GM21723 (cell line): ENCODE measurements at regions not wholly inside any gene's neighbourhood (a gene's known extent, or its start where the extent isn't known, plus 50 kb on each side); places are given as distances from the start of the nearest gene placed in this dataset.

ENCODE experiments used
- ATAC-seq: cut with Tn5 transposase; IDR thresholded peaks from one replicate; pipeline ENCODE4 v1.9.1; 2021; ENCODE audit warnings: mild to moderate bottlenecking, moderate library complexity; ENCODE audit not compliant: unreplicated experiment

DNA sequence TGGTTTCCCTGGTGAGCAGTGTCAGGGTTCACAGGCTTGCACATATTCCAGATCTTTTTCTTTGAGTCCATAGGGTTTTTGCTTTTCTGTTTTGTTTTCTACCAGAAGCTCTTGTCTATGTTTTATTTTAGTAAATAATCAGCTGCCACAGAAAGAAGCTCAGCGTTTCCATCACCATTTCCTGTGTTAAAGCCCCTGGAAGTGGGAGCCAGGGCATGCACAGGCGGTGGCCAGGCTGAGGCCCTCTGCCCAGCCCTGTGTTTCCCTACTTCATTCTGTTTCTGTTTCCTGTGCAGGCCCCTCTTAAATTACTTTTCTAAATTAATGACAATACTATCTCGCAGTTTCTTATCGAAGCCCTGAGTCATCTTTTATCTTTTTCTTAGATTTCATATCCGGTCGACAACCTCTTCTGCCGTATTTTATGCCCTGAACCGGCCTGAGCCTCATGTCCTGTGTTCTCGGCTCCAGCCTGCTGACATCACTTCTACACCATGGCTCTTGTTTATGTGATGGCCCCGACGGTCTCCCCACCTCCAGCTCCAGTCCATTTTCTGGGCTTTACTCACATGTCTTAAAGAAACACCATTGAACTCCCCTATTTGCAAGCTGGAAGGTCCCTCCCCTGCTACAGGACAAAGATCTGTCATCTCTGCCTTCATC, 442.2 kb downstream of the TCERG1L start:
- no peak for ATAC-seq

DNA sequence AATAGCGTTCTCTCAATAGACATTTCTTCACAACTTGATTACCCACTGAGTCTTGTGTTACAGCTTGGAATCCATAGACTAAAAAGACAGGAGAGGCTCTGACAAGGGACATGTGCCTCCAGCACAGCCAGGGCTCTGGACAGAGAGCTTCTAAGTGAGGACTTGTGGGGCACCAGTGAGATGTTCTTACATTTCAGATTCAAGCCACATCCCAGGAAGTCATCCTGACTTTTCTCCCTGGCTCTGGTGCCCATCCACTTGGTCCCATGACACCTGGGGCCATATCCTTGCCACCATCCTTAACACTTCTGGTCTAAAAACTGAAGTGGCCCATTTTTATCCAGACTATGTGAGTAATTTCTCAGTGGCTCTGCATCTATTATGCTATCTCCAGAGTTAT, 440.1 kb downstream of the TCERG1L start:
- ATAC-seq, result no peak

DNA sequence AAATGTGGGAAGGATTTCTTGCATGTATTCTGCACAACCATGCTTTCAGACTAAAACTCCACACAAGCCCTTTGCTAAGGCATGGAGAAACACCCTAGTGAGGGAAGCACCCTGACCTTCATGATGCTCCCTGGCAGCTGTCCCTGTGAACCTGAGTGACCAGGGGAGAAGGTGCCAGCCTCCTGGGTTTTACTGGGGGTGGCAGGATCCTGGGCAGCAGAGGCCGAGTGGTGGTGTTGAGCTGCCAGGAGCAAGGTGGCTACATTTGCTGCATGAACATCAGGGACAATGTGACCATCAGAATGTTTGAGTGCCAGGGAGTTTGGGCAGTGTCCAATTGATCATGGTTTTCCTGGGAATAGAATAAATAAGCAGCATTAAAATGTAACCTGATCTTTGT, 437.9 kb downstream of the TCERG1L start:
- ATAC-seq, result no peak

DNA sequence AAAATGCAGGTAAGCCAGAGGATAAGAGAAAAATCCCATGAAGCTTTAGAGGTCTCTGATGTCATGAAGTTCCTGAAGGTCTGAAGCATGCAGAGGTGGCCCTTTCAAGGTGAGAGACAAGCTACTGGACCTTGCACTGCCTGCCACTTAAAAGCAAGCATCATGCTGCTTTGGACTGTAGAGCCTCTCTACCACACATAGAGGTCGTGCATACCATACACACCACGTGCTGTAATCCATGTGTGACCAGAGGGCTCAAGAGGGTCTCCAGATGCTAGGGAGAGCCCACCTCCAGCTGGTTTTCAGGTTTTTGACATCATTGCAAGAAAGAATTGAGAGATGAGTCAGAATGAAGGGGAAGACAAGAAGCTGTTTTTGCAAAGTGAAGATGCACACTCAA, 436.4 kb downstream of the TCERG1L start:
- ATAC-seq, result no peak

DNA sequence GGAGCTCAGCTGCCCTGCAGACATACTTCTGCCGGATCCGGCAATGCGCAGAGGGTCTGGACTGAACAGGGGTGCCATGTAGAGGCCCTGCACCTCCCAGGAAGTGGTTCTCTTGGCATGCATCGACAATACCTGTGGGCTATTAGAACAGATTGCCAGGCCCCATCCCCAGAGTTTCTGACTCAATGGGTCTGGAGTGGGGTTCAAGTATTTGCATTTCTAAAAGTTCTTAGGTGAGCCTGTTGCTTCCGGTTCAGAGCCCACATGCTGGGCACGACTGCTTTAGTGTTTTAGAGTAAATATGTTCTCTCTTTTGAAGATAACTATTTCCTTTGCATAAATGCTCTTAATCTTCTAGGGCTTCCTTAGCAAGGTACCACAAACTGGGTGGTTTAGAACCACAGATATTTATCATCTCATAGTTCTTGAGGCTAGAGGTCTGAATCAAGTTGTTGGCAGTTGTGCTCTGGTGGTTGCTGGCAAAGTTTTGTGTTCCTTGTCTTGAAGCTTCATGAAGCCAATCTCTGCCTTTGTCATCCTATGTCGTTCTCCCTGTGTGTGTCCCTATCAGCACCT, 435.5 kb downstream of the TCERG1L start:
- no peak for ATAC-seq

DNA sequence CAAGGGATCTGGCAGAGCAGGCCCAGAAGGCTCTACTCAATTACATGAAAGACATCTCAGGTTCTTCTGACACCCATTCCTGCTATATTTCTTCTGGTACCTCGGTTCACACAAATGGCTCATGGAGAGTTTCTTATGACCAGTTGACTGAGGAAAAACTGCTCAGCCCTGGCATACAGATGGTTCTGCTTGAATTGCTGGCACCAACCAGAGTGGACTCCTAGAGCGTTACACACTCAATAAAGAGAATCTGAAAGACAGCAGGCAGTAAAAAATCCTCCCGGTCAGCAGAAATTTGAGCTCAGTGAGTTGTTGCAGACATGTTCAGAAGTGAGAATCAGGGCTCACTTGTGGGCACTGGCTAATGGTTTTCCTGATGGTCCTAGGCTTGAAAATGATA, 434.4 kb downstream of the TCERG1L start:
- ATAC-seq, result no peak

DNA sequence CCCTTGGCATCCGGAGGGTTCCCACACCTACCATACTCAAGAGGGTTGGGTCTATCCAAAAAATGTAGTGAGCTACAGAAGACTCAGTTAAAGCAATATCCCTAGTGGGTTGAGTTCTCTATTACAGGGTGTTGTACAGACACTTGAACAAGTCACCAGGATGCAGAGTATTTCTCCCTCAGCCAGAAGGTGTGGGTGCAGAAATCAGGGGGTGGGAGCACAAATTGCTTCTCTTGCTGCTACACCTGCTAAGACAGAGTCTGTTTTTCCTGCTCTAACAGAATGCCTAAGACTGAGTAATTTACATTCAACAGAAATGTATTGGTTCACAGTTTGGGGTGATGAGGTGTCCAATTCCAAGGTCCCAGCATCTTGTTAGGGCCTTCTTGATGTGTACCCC, 433.4 kb downstream of the TCERG1L start:
- ATAC-seq, result no peak

DNA sequence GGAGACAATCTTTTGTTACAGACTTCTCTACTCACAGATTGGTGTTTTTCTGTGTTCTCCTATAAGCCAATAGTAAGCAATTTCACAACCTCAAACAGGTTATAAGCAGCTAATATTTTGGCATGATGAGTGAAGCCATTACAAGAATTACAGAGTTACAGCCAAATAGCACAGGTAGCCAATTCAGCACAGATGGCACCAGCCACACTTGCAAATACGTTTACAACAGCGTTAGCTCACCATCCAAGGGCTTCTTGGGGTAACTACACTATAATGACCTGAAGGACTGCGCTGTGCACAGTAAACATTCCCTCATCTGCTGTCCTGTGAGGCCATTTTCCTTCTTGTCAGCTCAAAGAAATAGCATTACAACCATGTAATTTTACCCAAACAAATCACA, 428.6 kb downstream of the TCERG1L start:
- no peak for ATAC-seq

DNA sequence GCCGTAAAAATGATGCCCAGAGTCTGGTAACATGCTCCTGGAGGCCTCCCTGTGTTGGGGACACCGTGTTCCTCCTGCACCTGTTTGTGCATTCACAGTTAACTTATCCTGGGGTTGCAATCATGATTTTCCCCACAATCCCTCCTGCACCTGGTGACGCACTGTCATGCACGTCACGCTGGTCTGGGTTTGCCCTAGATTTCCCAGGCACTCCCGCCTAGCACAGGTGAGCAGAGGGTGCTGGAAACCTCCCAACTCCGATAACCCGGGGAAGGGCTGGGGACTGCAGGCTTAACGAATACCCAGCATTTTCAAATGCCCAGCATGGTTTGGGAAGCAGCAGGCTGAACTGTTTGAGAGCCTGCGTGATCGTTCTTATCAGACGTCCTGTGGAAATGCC, 427.1 kb downstream of the TCERG1L start:
- no peak for ATAC-seq

DNA sequence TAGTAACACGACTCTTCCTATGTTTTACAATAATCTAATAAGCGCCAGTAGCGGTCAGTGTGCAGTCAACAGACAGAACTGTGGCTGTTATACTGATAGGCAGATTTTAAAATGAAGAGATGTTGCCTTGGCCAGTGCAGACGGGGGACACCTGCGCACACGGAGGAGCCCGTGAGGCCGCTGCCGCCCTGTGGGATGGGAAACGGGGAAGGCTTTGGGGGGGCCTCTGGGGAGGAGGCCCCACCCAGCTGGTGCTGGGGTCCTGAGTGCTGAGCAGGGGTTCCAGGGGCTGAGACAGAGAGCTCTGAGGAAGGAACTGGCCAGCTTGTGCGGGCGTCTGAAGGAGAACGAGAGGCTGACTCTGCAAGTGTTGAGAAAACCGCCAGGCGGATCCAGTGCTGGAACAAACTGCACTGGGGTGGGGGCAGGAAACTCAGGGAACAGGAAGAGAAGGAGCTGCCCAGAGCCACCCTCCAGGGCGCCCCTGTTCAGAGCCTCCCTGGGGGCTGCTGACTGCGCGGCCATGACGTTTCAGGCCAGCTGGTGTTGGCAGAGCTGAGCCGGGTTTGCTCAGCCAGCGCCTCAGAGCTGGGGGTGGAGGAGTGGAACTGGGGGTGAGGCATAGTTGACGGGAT, 426.4 kb downstream of the TCERG1L start:
- ATAC-seq, result no peak

DNA sequence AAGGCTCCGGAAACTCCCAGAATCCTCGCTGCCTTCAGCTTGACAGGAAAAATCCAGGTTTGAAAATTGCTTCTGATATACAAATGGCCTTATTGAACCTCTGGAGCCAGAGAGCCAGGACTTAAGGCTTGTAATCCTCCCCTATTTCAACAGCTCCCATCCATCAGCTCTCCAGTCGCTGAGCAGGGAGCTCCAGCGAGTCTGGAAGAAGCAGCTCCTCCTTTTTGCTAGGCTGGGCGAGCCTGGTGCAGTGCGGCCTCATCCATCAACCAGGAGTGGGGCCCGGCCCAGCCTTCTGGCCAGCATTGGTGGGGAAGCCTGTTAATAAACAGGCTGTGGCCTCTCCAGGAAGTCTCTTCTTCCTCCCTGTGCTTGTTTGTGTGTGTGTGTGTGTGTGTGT, 424.4 kb downstream of the TCERG1L start:
- ATAC-seq, result no peak

DNA sequence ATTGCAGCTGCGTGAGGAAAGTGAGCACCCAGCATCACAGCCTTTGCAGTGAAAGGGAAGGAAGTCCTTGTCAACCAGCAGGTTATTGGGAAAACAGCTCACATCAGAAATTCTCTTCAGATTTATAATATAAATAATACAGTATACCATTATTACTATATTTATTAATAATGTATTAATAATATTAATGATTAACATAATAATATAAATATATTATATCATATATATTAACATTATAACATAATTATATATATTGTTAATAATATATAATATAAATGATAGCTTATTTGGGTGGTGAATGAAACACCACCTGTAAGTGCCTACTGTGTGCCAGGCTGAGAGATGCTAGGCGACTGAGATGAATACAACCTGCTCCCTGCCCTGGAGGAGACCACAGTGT, 423.0 kb downstream of the TCERG1L start:
- ATAC-seq, result no peak

DNA sequence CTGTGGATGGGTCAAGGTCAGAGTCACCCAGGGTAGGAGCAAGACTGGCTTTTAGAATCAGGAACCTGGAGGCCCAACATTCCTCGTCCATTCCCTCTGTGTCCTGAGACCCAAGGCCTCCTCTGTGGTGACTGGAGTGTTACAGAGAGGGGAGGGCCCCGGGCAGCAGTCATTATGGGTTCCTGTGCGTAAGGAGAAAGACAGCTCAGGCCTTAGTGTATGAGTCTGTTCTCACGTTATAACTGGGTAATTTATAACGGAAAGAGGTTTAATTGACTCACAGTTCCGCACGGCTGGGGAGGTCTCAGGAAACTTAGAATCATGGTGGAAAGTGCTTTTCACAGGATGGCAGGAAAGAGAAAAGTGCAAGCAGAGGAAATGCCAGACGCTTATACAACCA, 422.3 kb downstream of the TCERG1L start:
- no peak for ATAC-seq

DNA sequence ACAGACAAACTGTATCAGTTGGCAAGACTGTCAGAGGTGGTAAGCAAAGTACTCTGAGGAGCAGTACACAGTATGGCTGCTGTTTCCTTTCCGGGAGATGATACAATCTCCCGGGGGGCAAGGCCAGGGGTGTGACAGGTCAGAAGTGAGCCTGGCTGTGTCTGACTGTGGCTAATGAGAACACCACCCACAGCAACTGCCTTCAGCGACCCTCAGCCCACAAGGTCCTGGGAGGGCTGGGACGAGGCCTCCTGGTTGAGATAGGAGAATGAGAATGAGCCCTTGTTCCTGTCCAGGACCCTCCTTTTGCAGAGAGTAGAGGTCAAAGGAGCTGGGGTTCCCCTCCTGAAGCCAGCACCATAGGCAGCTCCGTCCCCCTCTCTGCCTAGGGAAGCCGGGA, 421.7 kb downstream of the TCERG1L start:
- no peak for ATAC-seq

DNA sequence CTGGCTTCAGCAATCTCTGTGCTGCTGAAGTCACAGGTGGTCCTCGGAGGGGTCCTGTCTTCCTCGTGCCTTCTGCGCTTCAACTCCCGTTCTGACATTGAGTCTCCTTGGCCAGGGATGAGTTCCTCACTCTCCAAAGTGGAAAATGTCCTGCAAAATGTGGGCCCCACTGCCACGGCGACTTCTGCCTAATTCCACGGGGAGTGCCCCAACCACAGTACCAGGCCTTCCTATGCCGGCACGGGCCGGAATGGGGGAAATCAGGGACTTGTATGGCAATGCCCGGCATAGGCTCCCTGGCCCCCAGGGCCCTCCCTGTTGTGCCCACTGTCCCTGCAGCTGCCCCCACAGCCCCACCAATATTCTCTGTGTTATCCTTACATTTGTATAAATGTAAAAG, 420.5 kb downstream of the TCERG1L start:
- no peak for ATAC-seq

DNA sequence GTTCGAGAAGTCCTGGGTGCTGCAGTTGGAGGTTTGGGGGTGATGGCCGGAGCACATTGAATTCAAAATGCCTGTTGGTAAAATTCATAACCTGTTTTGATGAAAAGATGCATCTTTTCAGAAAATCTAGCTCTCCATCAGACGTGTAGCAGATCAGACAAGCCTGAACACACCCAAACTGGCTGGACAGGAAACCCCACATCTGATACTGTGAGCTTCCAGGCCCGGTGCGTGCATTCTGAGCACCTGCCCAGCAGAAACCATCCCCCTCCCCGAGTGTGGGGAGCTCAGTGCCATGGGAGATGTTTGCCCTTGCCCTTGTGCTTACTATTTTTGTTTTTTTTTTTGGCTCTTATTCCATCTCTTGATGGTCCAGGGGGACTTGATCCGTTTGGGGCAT, 417.1 kb downstream of the TCERG1L start:
- no peak for ATAC-seq

DNA sequence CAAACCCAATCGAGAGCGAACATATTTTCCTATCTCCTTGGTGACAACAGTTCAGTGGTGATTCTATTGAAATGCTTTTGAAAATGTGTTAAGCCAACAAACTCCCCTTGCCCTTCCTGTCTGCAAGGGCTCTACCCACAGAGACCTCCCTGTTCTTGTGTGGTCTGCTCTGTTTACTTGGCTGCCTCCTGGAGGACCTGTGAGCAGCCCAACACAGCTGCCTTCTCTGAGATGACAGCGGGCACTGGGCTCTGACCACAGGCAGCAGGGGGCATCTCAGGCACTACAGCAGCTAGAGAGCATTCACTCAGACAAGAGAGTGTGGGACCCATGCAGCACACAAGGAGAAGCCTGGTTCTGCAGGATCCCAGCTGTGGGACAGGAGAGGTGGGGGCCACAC, 416.4 kb downstream of the TCERG1L start:
- no peak for ATAC-seq

DNA sequence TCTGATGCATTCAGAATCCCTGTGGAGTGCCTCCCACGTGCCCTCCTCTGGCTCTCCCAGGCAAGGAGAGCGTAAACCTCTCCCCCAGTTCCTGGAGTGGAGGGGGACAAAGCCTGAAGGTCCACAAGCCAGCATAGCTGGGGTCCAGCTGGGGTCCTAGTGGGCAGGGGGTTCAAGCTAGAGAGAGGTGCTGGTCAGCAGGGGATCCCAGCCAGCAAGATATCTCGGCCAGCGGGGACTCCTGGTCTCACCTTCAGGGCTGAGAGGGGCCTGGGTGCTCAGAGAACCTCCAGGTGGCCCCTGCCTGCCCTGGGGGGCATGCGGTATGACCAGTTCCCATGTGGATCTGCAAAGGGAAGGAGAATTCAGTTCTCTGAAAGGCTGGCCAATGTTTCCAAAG, 413.7 kb downstream of the TCERG1L start:
- ATAC-seq, result no peak

DNA sequence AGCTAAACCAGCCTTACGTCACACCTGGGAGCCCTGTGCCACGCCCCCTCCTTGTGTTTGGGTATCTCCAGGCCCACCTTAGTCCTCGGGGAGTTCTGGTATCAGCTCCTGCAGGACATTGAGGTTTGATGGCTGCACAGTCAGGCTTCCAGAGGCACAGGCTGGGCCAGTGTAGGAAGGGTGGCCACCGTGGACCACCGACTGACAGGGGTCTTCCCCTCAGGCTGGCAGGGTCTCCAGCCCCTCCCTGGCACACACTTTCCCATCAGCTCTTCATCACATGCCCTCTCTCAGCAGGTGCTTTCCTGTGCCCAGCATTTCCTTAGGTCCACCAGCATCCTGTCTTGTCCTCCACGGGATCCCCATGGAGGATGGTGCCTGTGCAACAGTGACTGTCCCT, 413.1 kb downstream of the TCERG1L start:
- ATAC-seq, result no peak

DNA sequence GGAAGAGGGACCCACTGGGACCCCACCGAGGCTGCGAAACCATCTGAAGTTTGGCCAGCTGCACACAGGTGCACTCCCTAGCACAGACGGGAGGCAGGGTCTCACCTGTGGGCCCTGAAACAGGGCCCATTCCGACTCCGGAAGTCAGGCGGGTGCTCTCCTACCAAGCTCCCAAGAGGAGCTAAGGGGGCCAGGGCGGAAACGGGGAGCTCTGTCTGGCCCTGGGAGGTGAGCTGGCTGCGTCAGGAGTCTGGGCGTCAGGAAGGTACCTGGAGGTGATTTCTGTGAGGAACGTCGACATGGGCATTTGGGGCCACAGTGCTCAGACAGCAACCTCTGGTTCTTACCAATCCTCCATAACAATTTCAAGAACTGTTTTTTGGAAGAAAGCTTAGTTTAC, 411.7 kb downstream of the TCERG1L start:
- no peak for ATAC-seq

DNA sequence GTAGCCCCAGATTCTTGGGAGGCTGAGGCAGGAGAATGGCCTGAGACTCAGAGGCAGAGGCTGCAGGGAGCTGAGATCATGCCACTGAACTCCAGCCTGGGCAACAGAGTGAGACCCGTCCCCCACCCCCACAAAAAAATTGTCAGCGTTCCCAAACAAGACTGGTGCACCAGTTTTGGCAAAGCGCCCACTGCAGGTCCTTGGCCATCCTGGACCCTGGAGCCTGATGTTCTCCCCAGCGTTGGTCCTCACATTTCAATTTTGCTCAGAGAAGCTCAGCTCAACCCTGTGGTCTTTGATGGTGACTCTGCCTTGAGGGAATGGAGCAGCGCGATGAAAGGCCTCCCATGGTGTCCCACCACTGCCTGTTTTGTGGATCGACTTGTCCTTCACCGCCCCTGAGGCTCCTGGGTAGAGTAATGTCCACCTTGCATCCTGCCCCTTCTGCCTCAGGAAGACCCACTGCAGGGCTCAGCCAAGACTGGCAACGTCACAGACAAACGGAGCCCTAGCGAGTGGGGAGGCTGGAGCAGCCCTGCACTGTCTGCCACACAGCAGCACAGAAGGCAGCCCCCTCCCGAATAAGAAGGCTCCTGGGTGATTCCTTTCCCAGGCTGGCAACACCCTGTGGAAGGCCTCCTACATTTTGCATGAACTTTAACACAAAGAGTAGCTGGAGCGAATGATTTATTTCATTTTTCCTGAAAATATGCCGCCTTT, 410.9 kb downstream of the TCERG1L start:
- ATAC-seq, result no peak
